HG03432 (cell line): ENCODE measurements at regions not wholly inside any gene's neighbourhood (a gene's known extent, or its start where the extent isn't known, plus 50 kb on each side); places are given as distances from the start of the nearest gene placed in this dataset.
A peak's percentile ranks its signal among the peaks of the same experiment; 100 is the strongest.
"Not testable (repeated sequence)": the region's sequence is repeated elsewhere in the genome, so short reads cannot be mapped to it uniquely, and the experiment has no call there.

Source experiments
- ATAC-seq: cut with Tn5 transposase; IDR thresholded peaks from one replicate; pipeline ENCODE4 v1.9.1; 2021; ENCODE audit warnings: mild to moderate bottlenecking, moderate library complexity; ENCODE audit not compliant: unreplicated experiment

- no peak for ATAC-seq
Observed at GRCh38 chr5:41995193-41995592, 70.1 kb downstream of the FBXO4 start.

- ATAC-seq = no peak
Observed at GRCh38 chr5:42001673-42002072, 76.6 kb downstream of the FBXO4 start.

- not testable (repeated sequence) for ATAC-seq
Observed at GRCh38 chr5:42003852-42004251, 78.8 kb downstream of the FBXO4 start.

GRCh38 chr5:42005561-42006153, 80.6 kb downstream of the FBXO4 start:
- peak; percentile 90 for ATAC-seq

GRCh38 chr5:42013561-42013960, 88.5 kb downstream of the FBXO4 start:
- ATAC-seq = no peak

- ATAC-seq = no peak
Observed at GRCh38 chr5:42015254-42015653, 90.2 kb downstream of the FBXO4 start.

- no peak for ATAC-seq
Observed at GRCh38 chr5:42015681-42016080, 90.6 kb downstream of the FBXO4 start.

GRCh38 chr5:42020788-42021530, 95.9 kb downstream of the FBXO4 start:
- no peak for ATAC-seq

- peak; percentile 66 for ATAC-seq
Observed at GRCh38 chr5:42021923-42022322, 96.8 kb downstream of the FBXO4 start.

- no peak for ATAC-seq
Observed at GRCh38 chr5:42022383-42022972, 97.4 kb downstream of the FBXO4 start.

- no peak for ATAC-seq
Observed at GRCh38 chr5:42026446-42026845, 101.4 kb downstream of the FBXO4 start.

GRCh38 chr5:42032137-42032536, 107.1 kb downstream of the FBXO4 start:
- no peak for ATAC-seq

- ATAC-seq = no peak
Observed at GRCh38 chr5:42035526-42035925, 110.4 kb downstream of the FBXO4 start.

GRCh38 chr5:42036379-42036778, 111.3 kb downstream of the FBXO4 start:
- ATAC-seq = no peak

GRCh38 chr5:42037379-42037932, 112.4 kb downstream of the FBXO4 start:
- no peak for ATAC-seq

- no peak for ATAC-seq
Observed at GRCh38 chr5:42043400-42043799, 118.3 kb downstream of the FBXO4 start.

GRCh38 chr5:42057254-42057690, 132.2 kb downstream of the FBXO4 start:
- peak; percentile 96 for ATAC-seq

GRCh38 chr5:42059291-42059690, 134.2 kb downstream of the FBXO4 start:
- ATAC-seq = no peak

GRCh38 chr5:42059778-42060464, 134.8 kb downstream of the FBXO4 start:
- no peak for ATAC-seq

GRCh38 chr5:42061121-42061520, 136.0 kb downstream of the FBXO4 start:
- no peak for ATAC-seq

GRCh38 chr5:42064821-42065220, 139.7 kb downstream of the FBXO4 start:
- ATAC-seq = no peak
